ENCODE measurements at regions not wholly inside any gene's neighbourhood (a gene's known extent, or its start where the extent isn't known, plus 50 kb on each side); places are given as distances from the start of the nearest gene placed in this dataset.
A peak's percentile ranks its signal among the peaks of the same experiment; 100 is the strongest.

- no peak for DNase-seq (ENCODE audit: low spot score)
Observed at GRCh38 chr15:97013491-97013890, 683.0 kb downstream of the NR2F2 start.

- DNase-seq (ENCODE audit: low spot score) = no peak
Observed at GRCh38 chr15:97014001-97014400, 683.5 kb downstream of the NR2F2 start.

DNA sequence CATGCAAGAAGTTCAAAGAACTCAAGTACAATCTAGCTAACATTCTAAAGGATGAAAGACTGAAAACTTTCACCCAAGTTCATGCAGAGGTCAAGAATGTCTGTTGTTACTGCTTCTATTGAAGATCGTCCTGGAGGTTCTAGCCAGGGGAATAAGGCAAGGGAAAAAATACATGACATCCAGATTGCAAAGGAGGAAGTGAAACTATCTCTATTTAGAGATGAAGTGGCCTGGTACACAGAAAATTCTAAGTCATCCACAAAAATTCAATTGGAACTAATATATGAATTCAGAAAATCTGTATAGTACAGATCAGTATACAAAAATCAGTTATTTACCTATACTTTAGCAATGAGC is 693.0 kb downstream of the NR2F2 start:
- no peak for DNase-seq (ENCODE audit: low spot score)

DNA sequence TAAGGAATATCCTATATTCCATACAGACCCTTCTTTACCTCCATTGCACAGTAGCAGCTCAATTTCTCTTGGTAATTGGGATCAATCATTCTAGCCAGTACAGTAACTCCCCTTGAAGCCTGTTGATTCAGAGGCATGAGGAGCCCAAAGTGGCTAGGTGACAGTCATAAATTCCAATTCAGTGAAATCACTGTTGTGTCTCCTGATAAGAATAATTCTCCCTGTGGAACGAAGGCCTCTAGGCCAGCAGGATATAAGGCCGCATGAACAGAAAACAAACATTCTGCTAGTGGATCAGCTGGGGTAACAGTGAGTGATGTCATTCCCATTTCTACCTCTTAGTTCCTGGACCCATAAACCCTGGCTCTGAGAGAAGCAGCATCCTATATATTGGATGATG is 696.3 kb downstream of the NR2F2 start:
- no peak for DNase-seq (ENCODE audit: low spot score)

GRCh38 chr15:97027772-97028171 is 697.3 kb downstream of the NR2F2 start:
- no peak for DNase-seq (ENCODE audit: low spot score)

GRCh38 chr15:97030251-97030650 is 699.8 kb downstream of the NR2F2 start:
- DNase-seq (ENCODE audit: low spot score) = no peak

- no peak for DNase-seq (ENCODE audit: low spot score)
Observed at GRCh38 chr15:97036301-97036700, 705.8 kb downstream of the NR2F2 start.

- DNase-seq (ENCODE audit: low spot score) = no peak
Observed at GRCh38 chr15:97037080-97037479, 706.6 kb downstream of the NR2F2 start.

DNA sequence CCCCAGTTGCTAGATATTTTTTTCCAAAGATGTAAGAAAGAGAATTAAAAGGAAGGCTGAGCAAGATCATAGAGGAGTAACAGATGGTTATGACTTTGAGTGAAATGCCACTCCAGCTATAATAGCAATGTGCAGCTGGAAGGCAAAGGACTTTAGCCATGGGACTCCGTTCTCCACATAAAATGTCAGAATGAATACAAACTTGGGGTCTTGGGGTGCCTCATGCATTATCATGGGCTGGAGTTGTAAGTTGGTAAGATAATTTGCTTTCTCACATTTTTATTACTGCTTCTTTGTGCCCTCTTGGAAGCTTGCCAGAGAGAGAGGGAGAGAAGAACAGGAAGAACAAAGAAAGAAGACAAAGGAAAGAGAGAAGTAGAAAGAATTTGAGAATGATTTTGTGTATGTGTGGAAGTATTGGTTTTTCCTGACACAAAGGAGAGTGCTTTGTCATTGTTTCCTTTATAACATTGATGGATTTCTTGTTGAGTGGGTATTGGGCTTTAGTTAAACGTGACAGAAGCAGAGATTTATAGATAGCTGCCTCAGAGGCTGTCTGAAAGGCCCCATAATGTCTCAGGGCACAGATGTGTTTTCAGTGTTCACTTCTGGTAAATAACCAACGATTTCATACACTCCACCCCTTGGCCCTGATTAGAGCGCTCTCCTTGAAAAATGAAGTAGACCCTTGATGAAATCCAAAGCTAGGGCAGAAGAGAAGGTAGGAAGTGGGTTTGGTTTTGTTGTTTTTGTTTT is 715.3 kb downstream of the NR2F2 start:
- no peak for DNase-seq (ENCODE audit: low spot score)

DNA sequence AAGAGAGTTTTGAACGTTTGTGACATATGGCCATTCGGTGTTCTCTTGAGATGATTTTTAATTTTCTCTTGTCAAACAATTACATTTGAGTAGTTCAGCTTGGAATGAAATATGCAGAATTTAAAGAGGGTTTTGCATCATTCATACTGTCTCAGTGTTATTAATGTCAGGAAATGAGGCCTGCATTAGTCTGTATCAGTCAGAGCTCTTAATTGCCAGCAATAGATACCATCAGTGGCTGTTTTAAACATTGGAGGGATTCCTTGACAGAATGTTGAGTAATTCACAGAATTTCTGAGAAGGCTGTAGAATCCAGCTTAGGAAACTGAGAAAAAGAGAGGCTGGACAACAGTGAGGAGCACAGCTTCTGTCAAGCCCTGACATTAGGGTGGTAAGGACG is 722.0 kb downstream of the NR2F2 start:
- DNase-seq (ENCODE audit: low spot score) = no peak

- no peak for DNase-seq (ENCODE audit: low spot score)
Observed at GRCh38 chr15:97053635-97054034, 723.1 kb downstream of the NR2F2 start.

DNA sequence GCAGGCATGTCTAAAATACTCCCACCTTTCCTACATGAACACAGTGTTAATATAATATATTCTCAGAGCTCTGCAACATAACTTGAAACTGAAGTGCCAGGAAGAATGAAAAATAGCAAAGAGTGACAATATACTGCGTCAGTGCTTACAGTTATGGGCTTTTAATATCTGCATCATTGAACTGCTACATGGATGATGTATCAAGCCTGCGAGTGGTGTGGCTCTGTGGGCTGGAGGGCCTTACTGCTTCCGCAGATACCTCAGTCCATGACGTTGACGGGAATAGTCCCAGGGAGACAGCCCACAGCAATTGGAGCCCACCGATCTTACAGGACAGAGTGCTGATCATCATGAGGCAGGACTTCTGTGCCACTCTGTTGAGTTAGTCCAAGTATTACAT is 727.0 kb downstream of the NR2F2 start:
- DNase-seq (ENCODE audit: low spot score) = no peak

DNA sequence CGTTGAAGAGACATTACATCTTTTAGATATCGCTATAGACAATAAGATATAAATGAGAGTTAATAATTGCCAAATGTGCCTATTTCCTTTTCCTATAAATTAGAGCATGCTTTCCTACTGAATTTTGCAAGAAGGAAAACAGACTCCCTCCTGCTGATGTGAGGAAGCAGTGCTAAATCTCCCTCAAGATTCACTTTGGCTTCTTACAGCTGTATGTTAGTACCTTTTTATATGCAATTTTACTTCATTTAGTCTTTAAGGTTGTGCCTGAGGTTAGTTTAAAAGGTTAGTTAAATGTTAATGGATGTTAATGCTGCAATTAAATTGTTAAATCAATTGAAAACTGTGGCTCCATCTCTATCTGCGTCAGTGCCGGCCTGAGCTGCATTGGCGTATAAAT is 728.8 kb downstream of the NR2F2 start:
- no peak for DNase-seq (ENCODE audit: low spot score)

DNA sequence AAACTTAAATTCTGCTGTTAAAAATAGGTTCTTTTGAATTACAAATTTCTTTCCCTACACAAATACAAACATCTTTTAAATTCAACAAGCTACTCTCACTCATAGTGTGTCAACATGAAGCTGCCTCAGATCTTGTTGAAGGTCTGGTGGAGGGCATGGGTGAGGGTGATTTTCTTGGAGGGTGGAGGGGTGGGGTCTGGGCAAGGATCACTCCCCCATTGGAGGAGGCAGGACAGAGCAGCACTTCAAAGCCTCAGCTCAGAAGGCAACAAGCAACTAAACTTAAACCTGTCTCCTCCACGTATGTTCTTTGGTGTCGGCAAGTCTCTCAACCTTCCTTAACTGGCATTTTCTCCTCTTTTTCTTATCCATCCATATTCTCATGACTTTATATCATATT is 730.9 kb downstream of the NR2F2 start:
- no peak for DNase-seq (ENCODE audit: low spot score)

GRCh38 chr15:97071668-97072067 is 741.2 kb downstream of the NR2F2 start:
- DNase-seq (ENCODE audit: low spot score) = no peak

DNA sequence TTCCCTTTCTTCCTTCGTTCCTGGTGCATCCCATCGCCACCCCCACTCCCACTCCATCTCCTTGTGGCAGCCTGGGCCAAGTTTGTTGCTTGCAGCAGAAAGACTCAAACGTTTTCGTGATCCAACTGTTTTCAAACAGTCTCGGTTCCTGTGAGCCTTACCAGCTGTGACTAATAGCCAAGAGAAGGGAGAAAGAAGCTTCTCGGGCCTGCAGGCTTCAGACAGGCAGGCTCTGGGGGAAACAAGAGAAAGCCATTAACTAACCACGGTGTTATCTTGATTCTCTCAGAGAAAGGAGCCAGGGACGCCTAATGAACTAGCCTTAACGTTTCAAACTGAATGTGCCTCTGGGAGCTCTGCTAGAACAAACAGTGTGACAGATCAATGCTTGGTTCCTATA is 742.0 kb downstream of the NR2F2 start:
- no peak for DNase-seq (ENCODE audit: low spot score)

DNA sequence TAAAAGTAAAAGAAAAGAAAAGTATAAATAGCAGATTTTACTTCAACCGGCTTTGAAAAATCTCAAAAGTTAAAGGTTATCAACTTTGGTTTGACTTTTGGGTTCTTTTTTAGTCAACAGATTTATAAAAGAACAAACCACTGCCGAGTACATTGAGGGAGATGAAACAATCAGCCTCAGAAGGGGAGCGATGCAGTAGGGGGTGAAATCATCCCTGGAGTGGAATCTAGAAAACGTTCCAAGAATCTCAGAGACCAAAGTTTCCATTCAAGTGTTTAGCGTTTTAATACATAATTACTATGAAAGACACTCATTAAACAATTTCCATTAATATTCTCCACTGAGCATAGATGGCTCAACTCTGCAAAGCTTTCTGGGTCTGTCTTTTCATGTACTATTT is 745.5 kb downstream of the NR2F2 start:
- DNase-seq (ENCODE audit: low spot score) = no peak

DNA sequence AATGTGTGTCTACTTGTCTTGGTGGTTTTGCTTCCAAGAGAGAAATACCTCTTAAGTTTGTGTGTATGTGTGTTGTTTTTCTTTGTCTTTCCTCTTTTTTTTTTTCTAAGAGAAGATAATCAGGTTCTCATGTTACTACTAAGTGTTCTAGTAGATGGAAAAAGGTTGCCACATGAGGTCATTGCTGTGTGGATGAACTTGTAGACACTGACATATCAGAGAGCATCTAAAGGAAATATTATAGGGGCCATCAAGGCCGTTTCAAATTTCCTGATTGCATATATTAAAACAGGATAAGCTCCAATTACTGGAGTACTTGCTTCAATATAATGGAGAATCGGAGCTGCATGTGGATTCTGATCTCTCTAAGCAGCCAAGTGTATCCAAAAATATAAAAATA is 747.5 kb downstream of the NR2F2 start:
- no peak for DNase-seq (ENCODE audit: low spot score)

DNA sequence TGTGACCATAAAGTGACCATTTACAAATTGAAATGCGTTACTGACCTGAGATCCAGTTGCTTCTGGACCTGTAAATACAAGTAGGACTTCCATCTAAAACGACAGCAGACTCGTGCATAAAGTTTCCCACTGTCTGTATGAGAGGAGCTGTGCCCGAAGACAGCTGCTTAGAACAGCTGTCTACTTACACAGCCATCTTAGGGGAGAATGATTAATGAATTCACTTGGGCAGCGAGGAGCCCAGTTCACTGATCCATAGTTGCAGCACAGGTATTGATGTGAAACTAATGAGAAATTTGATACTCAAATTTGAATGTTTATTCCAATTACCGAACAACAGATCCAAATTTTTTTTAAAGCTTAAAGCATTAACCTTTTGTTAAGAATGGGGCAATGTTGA is 748.1 kb downstream of the NR2F2 start:
- no peak for DNase-seq (ENCODE audit: low spot score)

DNA sequence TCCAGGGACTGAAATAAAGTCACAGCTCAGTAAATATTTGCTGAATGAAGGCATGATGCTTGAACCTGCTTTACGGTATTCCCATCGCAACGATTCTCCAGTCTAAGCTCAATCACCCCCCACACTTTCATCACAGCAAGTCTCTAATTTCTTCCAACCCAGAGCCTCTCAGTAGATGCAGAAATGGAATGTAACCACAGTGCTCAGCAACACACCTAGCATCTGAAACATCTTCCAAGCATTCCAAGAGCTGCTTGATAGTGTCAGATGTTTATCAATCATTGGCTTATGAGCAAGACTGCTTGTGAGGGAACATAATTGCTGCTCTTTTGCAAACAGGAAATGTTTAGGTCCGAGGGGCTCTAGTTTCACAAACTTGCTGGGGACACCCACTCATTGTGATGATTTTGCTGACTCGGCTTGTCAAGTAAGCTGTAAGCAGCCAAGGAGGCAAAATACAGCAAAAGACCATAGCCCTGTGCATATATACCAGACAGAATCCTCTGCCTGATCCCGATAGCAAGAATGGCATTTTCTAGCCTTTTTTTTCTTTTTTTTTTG is 751.2 kb downstream of the NR2F2 start:
- DNase-seq (ENCODE audit: low spot score) = no peak

- no peak for DNase-seq (ENCODE audit: low spot score)
Observed at GRCh38 chr15:97082830-97083229, 752.3 kb downstream of the NR2F2 start.

DNA sequence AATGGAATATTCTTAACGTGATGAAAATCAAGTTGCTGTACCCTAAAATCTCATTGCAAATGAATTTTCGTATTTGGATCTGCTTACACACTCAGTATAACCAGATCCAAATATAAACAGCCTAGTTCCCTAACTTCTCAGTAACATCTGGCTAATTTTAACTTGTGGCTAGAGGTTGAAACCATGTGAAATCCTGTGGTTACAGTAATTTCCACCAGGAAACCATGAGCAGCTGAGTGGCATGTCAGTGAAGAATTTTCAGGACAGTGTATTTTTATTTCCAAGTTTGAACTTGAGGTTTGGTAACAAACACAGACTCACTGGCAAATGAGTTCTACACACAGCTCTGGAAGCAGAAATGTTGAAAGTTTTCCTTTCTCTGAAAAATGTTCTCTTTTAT is 754.1 kb downstream of the NR2F2 start:
- peak; percentile 25 for DNase-seq (ENCODE audit: low spot score)

DNA sequence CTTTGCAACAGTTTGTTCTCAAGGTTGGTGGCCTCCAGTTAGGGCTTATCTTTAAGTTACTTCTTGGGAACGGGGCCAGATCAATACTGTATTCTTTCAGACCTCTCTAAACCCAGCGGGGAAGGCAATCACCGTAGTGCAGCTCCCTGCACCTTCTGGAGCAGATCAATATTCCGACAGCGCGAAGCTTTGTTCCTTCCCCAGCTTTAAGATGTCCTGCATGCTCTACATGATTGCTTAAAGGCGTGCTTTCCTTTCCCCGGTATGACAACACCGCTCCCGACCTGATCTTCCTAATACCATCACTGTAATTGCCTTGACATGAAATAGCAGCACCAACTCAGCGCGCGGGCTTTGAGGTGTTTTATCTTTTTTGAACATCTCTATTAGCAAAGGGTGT is 755.2 kb downstream of the NR2F2 start:
- no peak for DNase-seq (ENCODE audit: low spot score)
